D721Med (cell line): ENCODE measurements at regions not wholly inside any gene's neighbourhood (a gene's known extent, or its start where the extent isn't known, plus 50 kb on each side); places are given as distances from the start of the nearest gene placed in this dataset.

Experiments used
- DNase-seq: peaks from one replicate; pipeline ENCODE4 v3.0.0; 2011; ENCODE audit warnings: low spot score; ENCODE audit not compliant: insufficient read length
- FAIRE-seq: peaks from 2 replicates; lab custom pipeline; 2011; peaks lifted over from hg19 to GRCh38; lab: Jason Lieb, UNC
- TF ChIP-seq, protein P1 (sequence below): IDR thresholded peaks from 2 replicates; pipeline ENCODE4 v1.5.1; 2012; ENCODE audit warnings: mild to moderate bottlenecking, control low read depth; ENCODE audit not compliant: insufficient read depth; ENCODE audit errors: missing control alignments

DNA sequence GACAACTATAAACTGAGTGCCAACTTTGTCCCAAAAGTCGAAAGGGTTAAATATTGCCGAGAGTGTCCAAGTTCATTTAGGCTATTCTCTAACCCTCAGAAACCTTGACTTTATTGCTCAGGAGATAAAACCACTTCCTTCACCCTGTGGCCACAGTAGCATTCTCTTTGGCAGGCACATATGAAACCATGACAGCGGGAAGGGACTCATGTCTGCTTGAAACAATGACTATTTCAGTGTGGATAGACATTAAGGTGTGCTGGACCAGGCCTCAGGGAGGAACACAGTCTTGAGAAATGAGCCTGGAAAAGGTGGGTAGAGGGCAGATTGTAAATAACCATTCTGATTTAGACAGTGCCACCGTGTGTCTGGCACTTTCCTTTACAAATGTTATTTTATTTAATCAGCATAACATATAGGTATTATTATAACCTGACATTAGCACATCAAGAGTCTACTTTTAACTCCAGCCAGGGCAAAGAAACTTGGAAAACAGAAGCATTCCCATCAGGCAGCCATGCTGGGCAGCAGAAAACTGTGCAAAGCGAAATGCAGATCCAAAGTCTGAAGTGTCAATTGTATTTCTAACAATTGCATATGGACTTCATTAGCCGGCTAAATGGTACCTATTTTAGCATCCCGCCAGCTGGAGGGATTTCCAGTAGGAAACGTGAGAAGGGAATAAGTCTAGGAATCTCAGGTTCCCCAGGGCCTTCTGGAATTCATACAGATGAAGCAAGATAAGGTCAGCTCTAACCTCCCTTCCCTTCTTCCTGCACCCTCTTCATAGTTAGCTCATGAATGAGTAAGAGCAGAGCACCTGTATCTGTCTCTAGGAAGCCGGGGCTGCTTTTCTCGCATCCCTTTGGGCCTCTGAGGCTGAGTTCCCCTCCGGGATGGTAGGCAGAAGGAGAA lies 212.8 kb upstream of the ELAC2 start:
- FAIRE-seq: no peak
- TF ChIP-seq, protein P1, sequence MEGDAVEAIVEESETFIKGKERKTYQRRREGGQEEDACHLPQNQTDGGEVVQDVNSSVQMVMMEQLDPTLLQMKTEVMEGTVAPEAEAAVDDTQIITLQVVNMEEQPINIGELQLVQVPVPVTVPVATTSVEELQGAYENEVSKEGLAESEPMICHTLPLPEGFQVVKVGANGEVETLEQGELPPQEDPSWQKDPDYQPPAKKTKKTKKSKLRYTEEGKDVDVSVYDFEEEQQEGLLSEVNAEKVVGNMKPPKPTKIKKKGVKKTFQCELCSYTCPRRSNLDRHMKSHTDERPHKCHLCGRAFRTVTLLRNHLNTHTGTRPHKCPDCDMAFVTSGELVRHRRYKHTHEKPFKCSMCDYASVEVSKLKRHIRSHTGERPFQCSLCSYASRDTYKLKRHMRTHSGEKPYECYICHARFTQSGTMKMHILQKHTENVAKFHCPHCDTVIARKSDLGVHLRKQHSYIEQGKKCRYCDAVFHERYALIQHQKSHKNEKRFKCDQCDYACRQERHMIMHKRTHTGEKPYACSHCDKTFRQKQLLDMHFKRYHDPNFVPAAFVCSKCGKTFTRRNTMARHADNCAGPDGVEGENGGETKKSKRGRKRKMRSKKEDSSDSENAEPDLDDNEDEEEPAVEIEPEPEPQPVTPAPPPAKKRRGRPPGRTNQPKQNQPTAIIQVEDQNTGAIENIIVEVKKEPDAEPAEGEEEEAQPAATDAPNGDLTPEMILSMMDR: no peak
- no peak for DNase-seq

GRCh38 chr17:13228225-13228624 lies 210.4 kb upstream of the ELAC2 start:
- DNase-seq: no peak
- FAIRE-seq: no peak
- TF ChIP-seq, protein P1: no peak

GRCh38 chr17:13222975-13223374 lies 205.1 kb upstream of the ELAC2 start:
- DNase-seq: peak; percentile 33
- FAIRE-seq: peak; percentile 55
- TF ChIP-seq, protein P1: no peak

- no peak for FAIRE-seq
- TF ChIP-seq, protein P1: no peak
- no peak for DNase-seq
These were observed 195.0 kb upstream of the ELAC2 start for GRCh38 chr17:13212860-13213259.

- TF ChIP-seq, protein P1: no peak
- no peak for FAIRE-seq
- DNase-seq: no peak
These were observed 191.3 kb upstream of the ELAC2 start for GRCh38 chr17:13209081-13209480.

DNA sequence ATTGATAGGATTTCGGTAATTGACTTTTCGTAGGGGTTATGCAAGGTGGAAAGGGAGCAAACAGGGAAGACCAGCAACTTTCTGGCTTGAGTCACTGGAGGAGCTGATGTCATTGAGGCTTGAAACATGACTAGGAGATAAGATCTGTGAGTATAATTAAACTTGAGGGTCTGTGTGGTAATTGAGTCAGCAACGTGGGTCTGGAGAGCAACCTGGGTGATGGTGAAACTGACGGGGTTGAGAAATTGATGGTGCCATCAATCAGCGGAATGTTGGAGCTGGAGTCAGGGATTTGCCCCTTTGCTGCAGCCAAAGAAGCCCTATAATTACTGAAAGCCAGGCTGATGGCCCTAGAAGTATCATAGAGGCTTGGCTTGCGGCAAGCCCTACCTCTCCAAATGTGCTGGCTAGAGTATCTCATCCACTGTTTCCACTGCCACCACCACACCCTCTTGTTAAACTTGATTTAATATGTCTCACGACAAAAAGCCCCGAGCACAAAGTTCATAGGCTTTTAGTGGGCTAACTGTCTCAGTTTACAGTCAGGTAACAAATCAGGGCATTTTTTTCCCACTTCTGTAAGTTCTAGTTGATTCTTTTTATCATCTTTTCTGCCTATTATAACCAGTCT lies 186.9 kb upstream of the ELAC2 start:
- FAIRE-seq (no peak), DNase-seq (no peak)
- TF ChIP-seq, protein P1: no peak
